ENCODE measurements at regions not wholly inside any gene's neighbourhood (a gene's known extent, or its start where the extent isn't known, plus 50 kb on each side); places are given as distances from the start of the nearest gene placed in this dataset.

DNA sequence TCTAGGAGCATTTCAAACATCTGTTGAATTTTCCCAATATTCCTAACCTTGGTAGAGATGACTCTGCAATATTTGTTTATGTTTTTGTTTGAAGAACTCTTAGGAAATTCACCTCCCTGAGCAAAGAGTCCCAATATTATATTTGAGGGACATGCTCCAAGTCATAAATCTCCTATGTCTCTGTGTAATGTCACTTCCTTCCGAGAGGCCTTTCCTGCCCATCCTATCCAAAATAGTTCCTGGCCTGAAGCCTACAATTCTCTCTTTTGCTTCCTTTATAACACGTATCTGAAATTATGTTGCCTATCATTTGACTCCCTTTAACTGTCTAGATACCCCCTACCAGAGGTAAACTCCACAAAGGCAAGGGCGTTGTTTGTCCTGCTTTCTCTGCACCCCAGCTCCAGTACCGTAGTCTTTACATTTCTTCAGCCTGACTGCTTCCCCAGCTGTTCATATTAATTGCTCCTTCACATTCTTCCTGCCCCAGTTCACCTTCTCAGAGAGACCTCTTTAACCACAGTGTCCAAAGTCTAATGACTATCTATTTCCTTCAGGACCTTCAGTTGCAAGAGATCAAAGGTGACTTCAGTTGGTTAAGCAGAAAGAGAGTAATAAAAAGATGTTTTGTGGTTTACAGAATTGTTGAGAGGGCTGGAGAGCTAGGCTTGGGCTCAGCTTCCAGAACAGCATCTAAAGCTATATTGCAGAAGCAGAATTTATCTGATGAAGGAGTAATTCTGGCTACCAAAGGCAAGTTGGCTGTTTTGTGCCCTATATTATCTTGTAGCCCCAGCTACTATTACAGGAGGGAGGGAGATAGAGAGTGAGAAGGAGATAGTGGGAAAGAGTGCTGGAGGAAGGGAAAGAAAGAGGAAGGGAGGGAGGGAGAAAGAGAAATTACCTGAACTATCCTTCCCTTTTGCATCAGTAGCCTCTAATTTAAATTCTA is 109.3 kb upstream of the TMEM161B start:
- Mint-ChIP-seq H3K4me3 (no peak overlapping the region), H3K27ac (no peak overlapping the region), H3K27me3 (ENCODE audit: low read depth) (no peaks in the 10 kb centered on the region), H3K4me1 (ENCODE audit: low read depth) (peaks cover 3% of the 10 kb centered on the region), H3K9me3 (peaks cover 3% of the 10 kb centered on the region), H3K36me3 (ENCODE audit: low read depth) (no peaks in the 10 kb centered on the region)

DNA sequence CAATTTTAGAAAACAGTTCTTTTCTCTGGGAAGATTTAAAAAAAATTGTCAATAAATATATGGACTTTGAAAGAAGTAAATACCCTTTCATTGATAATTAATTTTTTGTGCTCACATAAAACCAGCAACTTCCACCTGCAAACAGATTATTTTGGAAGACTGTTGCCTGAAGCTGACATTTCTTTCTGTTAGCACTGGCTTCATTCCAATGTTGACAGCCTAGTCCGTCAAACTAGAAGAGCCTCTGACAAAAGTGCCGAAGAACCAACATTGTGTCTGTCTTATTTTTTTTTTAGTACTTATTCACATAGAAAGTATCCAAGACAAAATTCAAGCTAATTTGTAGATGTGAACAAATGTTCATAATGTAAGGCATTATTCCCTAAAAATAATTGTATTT is 108.6 kb upstream of the TMEM161B start:
- Mint-ChIP-seq H3K4me1 (ENCODE audit: low read depth) (peaks cover 3% of the 10 kb centered on the region), H3K27me3 (ENCODE audit: low read depth) (no peaks in the 10 kb centered on the region), H3K27ac (no peak overlapping the region), H3K9me3 (peaks cover 3% of the 10 kb centered on the region), H3K36me3 (ENCODE audit: low read depth) (no peaks in the 10 kb centered on the region), H3K4me3 (no peak overlapping the region)

DNA sequence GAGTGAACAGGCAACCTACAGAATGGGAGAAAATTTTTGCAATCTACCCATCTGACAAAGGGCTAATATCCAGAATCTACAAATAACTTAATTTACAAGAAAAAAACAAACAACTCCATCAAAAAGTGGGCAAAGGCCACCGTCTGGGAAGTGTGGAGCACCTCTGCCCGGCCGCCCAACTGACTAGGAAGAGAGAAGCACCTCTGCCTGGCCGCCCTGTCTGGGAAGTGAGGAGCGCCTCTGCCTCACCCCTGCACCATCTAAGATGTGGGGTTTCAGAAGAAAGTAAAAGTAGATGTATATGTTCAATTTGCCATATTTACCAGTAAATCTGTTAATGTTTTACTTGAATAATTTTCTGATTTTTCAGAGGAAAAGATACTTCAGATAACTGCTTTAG is 108.1 kb upstream of the TMEM161B start:
- Mint-ChIP-seq H3K9me3 (peaks cover 3% of the 10 kb centered on the region), H3K36me3 (ENCODE audit: low read depth) (no peaks in the 10 kb centered on the region), H3K27me3 (ENCODE audit: low read depth) (no peaks in the 10 kb centered on the region)

DNA sequence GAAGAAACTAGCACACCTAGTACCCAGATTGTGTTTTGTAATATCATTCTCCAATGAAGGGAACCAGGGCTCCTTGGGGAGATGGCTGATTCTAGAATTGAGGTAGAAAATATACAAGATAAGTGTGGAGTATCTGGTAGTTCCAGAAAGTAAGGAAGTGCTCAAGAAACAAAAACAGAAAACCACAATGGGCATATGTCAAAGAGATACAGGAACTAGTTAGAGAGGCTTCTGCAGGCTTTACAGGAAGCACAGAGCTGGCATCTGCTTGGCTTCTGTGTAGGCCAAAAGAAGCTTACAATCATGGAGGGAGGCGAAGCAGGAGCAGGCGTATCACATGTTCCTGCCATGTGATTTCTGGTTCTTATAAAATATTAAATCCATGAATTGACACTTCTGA is 105.7 kb upstream of the TMEM161B start:
- Mint-ChIP-seq H3K27me3 (ENCODE audit: low read depth) (no peaks in the 10 kb centered on the region), H3K4me1 (ENCODE audit: low read depth) (peaks cover 3% of the 10 kb centered on the region), H3K9me3 (peaks cover 3% of the 10 kb centered on the region), H3K27ac (no peak overlapping the region), H3K4me3 (no peak overlapping the region), H3K36me3 (ENCODE audit: low read depth) (no peaks in the 10 kb centered on the region)

More for the DNA sequence above, 108.1 kb upstream of the TMEM161B start:
- H3K4me1 Mint-ChIP-seq (ENCODE audit: low read depth) = peaks cover 3% of the 10 kb centered on the region
- H3K27ac Mint-ChIP-seq = no peak overlapping the region
- H3K4me3 Mint-ChIP-seq = no peak overlapping the region

GRCh38 chr5:88370824-88371223 is 102.2 kb upstream of the TMEM161B start:
- H3K27me3 Mint-ChIP-seq (ENCODE audit: low read depth) = no peaks in the 10 kb centered on the region
- H3K9me3 Mint-ChIP-seq = peaks cover 3% of the 10 kb centered on the region
- H3K36me3 Mint-ChIP-seq (ENCODE audit: low read depth) = no peaks in the 10 kb centered on the region
- H3K4me3 Mint-ChIP-seq = no peak overlapping the region
- peaks cover 3% of the 10 kb centered on the region for H3K4me1 Mint-ChIP-seq (ENCODE audit: low read depth)
- H3K27ac Mint-ChIP-seq = no peak overlapping the region

DNA sequence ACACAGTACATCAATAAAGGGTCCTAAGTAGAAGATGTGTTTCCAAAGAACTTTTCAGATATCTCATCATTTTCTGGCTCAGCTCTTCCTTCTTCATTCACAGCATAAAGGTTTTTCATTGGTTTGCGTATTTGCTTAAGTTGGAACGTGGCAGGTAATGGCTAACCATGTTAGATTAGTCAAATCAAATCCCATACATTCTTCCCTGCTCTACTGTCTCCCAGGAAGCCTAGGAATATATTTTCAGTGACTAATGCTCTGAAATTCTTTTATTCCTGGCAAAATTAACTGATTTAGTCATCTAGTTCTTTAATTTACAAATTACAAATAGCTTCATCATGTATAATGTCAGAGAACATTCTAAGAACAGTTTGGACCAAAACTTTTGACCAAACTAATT is 99.6 kb upstream of the TMEM161B start:
- Mint-ChIP-seq H3K27ac (no peak overlapping the region), H3K36me3 (ENCODE audit: low read depth) (no peaks in the 10 kb centered on the region), H3K27me3 (ENCODE audit: low read depth) (no peaks in the 10 kb centered on the region), H3K4me3 (no peak overlapping the region), H3K9me3 (no peaks in the 10 kb centered on the region), H3K4me1 (ENCODE audit: low read depth) (no peaks in the 10 kb centered on the region)

- Mint-ChIP-seq H3K36me3 (ENCODE audit: low read depth) (no peaks in the 10 kb centered on the region), H3K4me3 (no peak overlapping the region), H3K9me3 (no peaks in the 10 kb centered on the region), H3K27ac (no peak overlapping the region), H3K4me1 (ENCODE audit: low read depth) (no peaks in the 10 kb centered on the region), H3K27me3 (ENCODE audit: low read depth) (no peaks in the 10 kb centered on the region)
Observed at GRCh38 chr5:88364991-88365390, 96.3 kb upstream of the TMEM161B start.

DNA sequence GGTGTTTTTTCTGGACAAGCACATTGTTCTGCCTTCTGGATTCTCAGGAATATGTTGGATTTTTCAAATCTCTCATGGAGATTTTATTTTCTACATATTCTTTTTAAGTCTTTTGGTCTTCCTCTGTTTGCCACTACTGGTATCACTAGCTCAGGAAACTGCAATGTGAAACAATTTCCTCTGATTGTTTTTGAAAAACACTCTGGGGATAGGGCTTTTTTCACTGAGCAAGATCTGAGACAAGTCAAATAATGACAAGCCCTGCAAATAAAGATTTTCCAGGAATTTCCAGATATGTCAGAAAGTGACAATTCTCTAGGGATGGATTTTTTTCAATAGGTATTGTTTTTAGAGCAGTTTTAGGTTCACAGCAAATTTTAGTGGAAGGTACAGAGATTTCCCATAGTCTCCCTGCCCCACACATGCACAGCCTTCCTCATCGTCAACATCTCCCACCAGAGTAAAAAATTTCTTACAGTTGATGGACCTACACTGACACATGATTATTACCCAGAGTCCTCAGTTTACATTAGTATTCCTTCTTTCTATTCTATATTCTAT is 86.9 kb upstream of the TMEM161B start:
- Mint-ChIP-seq H3K27me3 (ENCODE audit: low read depth) (no peaks in the 10 kb centered on the region), H3K9me3 (no peaks in the 10 kb centered on the region), H3K36me3 (ENCODE audit: low read depth) (no peaks in the 10 kb centered on the region), H3K27ac (no peak overlapping the region), H3K4me1 (ENCODE audit: low read depth) (no peaks in the 10 kb centered on the region), H3K4me3 (no peak overlapping the region)

- Mint-ChIP-seq H3K9me3 (no peaks in the 10 kb centered on the region), H3K27me3 (ENCODE audit: low read depth) (no peaks in the 10 kb centered on the region), H3K36me3 (ENCODE audit: low read depth) (no peaks in the 10 kb centered on the region), H3K27ac (no peak overlapping the region), H3K4me3 (no peak overlapping the region), H3K4me1 (ENCODE audit: low read depth) (no peaks in the 10 kb centered on the region)
Observed at GRCh38 chr5:88325868-88326267, 57.2 kb upstream of the TMEM161B start.

GRCh38 chr5:88322785-88323184 is 54.1 kb upstream of the TMEM161B start:
- Mint-ChIP-seq H3K27me3 (ENCODE audit: low read depth) (no peaks in the 10 kb centered on the region), H3K36me3 (ENCODE audit: low read depth) (no peaks in the 10 kb centered on the region), H3K9me3 (no peaks in the 10 kb centered on the region), H3K27ac (no peak overlapping the region), H3K4me1 (ENCODE audit: low read depth) (no peaks in the 10 kb centered on the region), H3K4me3 (no peak overlapping the region)
